Tibial nerve (tissue), 4 donors: ENCODE measurements at regions not wholly inside any gene's neighbourhood (a gene's known extent, or its start where the extent isn't known, plus 50 kb on each side); places are given as distances from the start of the nearest gene placed in this dataset.

Source experiments
- EP300 ChIP-seq, 2 donors: sonication (generic); formaldehyde crosslinking; IDR thresholded peaks; one replicate each; pipeline ENCODE4 v1.6.1; 2017; ENCODE audit warnings: antibody characterized with exemption in 2 of 2, mild to moderate bottlenecking in 1 of 2
- POLR2A ChIP-seq, 2 donors: fragments of 450-650 bp; IDR thresholded peaks; one replicate each; pipeline ENCODE4 v1.6.1; 2017; ENCODE audit warnings: antibody characterized with exemption in 2 of 2, mild to moderate bottlenecking in 2 of 2, moderate library complexity in 2 of 2
- TF ChIP-seq, protein P1 (sequence below), 5 experiments: fragments of 200-600 bp in 3 of 5; fragments of 450-650 bp in 2 of 5; sonication (generic) in 3 of 5; IDR thresholded peaks; one replicate each; pipeline ENCODE4 v1.5.1; 2016 to 2019; ENCODE audit warnings: antibody characterized with exemption in 5 of 5, mild to moderate bottlenecking in 3 of 5, moderate library complexity in 2 of 5

DNA sequence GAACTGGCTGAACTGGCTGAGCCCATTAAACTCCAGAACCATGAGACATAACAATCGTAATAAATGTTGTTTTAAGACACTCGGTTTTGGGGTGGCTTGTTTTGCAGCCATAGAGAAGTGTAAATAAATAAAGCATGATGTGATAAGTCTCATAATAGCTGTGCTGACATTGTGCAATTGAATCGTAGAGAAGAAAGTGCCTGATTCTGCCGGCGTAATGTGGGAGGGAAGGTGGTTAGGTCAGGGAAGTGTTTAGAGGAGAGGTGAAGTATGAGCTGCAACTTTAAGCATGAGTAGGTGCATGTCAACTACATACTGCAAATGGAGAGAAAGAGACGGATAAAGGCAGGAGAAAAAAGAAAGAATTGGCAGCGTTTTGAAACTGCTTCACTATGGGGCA lies 217.1 kb downstream of the BLID start:
- TF ChIP-seq, protein P1, sequence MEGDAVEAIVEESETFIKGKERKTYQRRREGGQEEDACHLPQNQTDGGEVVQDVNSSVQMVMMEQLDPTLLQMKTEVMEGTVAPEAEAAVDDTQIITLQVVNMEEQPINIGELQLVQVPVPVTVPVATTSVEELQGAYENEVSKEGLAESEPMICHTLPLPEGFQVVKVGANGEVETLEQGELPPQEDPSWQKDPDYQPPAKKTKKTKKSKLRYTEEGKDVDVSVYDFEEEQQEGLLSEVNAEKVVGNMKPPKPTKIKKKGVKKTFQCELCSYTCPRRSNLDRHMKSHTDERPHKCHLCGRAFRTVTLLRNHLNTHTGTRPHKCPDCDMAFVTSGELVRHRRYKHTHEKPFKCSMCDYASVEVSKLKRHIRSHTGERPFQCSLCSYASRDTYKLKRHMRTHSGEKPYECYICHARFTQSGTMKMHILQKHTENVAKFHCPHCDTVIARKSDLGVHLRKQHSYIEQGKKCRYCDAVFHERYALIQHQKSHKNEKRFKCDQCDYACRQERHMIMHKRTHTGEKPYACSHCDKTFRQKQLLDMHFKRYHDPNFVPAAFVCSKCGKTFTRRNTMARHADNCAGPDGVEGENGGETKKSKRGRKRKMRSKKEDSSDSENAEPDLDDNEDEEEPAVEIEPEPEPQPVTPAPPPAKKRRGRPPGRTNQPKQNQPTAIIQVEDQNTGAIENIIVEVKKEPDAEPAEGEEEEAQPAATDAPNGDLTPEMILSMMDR (IDR thresholded peaks at IDR 0.05): no peak
- TF ChIP-seq POLR2A (IDR thresholded peaks at IDR 0.05) (no peak), EP300 (IDR thresholded peaks at IDR 0.05) (no peak)
